ENCODE measurements at regions not wholly inside any gene's neighbourhood (a gene's known extent, or its start where the extent isn't known, plus 50 kb on each side); places are given as distances from the start of the nearest gene placed in this dataset.
A peak's percentile ranks its signal among the peaks of the same experiment; 100 is the strongest.

GRCh38 chr1:78797108-78797781, 147.6 kb downstream of the IFI44 start:
- DNase-seq = no peak

GRCh38 chr1:78799926-78800325, 150.3 kb downstream of the IFI44 start:
- DNase-seq = no peak

DNA sequence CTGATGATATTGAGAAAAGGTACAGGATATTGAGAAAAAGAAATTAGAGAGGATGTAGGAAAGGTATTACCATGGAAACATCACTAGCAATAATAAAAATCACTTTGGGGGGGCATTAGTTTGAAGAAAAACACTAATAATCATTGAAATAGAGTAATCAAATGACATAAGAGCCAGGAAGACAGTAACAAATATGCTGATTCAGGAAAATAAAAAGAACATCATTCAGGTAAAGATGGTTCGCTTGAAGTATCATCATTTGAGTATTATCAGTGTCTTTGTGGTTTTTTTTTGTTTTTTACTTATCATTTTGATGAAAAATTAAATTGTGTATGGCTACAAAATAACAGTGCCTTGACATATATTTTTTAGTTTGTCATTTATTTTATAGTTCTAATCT, 164.5 kb downstream of the IFI44 start:
- DNase-seq = no peak

- DNase-seq = no peak
These were observed 175.9 kb downstream of the IFI44 start for GRCh38 chr1:78825561-78825960.

- no peak for DNase-seq
These were observed 176.9 kb downstream of the ADGRL4 start for GRCh38 chr1:78829644-78830043.

GRCh38 chr1:78830321-78830720, 176.2 kb downstream of the ADGRL4 start:
- DNase-seq = no peak

DNA sequence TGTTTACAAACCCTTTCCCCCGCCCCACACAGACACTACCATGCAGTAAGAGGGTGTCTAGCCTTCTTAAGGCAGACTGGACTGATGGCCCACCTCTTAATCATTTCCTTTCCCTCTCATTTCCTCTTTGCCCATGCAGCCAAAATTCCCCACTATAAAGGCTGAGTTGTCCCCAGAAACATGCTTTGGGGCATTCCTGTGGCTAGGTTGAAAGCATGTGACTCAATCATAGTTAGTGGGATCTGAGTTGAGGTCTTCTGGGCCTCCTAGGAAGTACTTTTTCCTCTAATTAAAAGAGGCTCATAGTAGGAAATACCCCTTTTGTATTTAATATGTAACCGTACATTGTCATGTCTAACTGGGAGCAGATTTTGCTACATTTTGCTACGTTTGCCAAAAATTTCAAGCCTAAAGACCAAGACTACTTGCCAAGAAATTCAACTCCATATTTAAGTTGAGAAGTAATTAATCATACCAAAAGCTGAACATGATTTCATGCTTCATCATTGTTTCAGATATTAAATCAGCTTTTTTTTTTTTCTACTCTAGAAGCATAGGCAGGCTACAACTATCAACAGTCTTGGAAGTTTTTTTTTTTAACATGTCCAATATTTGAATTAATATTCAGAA, 174.7 kb downstream of the ADGRL4 start:
- DNase-seq = no peak

- no peak for DNase-seq
These were observed 173.0 kb downstream of the ADGRL4 start for GRCh38 chr1:78833491-78833890.

GRCh38 chr1:78834201-78834741, 172.3 kb downstream of the ADGRL4 start:
- DNase-seq = no peak

- no peak for DNase-seq
These were observed 169.8 kb downstream of the ADGRL4 start for GRCh38 chr1:78836726-78837125.

- peak; percentile 45 for DNase-seq
These were observed 166.7 kb downstream of the ADGRL4 start for GRCh38 chr1:78839704-78840277.
